ENCODE measurements at regions not wholly inside any gene's neighbourhood (a gene's known extent, or its start where the extent isn't known, plus 50 kb on each side); places are given as distances from the start of the nearest gene placed in this dataset.

DNA sequence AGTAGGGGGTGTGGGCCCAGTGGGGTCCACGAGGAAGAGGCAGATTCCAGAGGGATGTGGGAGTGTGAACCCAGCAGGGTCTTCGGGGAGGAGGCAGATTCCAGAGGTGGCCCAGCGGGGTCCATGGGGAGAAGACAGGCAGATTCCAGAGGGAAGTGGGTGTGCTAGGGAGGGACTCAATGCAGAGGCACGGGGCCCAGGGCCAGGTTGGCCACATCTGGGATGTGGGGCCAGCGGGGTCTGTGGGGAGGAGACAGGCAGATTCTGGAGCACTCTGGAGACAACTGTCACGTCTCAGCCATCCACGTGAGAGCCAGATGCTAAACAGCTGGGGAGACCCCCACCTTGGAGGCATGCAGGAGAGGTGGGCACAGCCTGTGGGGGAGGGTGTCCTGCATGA, 582.6 kb downstream of the TBC1D22A start:
- DNase-seq (ENCODE audit: low spot score), result no peak
- no peak for ATAC-seq (ENCODE audit: low FRiP score)
- TF ChIP-seq, protein P1, sequence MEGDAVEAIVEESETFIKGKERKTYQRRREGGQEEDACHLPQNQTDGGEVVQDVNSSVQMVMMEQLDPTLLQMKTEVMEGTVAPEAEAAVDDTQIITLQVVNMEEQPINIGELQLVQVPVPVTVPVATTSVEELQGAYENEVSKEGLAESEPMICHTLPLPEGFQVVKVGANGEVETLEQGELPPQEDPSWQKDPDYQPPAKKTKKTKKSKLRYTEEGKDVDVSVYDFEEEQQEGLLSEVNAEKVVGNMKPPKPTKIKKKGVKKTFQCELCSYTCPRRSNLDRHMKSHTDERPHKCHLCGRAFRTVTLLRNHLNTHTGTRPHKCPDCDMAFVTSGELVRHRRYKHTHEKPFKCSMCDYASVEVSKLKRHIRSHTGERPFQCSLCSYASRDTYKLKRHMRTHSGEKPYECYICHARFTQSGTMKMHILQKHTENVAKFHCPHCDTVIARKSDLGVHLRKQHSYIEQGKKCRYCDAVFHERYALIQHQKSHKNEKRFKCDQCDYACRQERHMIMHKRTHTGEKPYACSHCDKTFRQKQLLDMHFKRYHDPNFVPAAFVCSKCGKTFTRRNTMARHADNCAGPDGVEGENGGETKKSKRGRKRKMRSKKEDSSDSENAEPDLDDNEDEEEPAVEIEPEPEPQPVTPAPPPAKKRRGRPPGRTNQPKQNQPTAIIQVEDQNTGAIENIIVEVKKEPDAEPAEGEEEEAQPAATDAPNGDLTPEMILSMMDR (IDR thresholded peaks at IDR 0.05), result no peak

DNA sequence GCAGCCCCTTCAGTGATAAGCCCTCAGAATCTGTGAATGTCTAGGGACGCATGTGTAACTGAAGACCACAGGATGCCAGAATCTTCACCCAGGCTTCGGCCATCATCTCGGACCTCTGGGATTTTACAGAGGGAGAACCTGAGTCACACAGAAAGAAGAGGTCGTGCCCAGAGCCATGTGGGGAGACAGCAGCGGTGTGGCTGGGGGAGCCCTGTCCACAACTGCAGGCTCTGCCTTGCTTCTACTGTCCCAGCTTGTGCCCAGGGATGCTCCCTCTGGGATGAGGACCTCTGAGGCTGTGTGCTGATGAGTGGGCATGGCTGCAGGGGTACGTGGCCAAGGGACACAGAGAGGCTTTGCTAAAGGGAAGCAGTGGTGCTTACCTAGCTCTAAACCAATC, 582.0 kb downstream of the TBC1D22A start:
- ATAC-seq (ENCODE audit: low FRiP score) (no peak), DNase-seq (ENCODE audit: low spot score) (no peak)
- TF ChIP-seq, protein P1 (IDR thresholded peaks at IDR 0.05), result no peak

DNA sequence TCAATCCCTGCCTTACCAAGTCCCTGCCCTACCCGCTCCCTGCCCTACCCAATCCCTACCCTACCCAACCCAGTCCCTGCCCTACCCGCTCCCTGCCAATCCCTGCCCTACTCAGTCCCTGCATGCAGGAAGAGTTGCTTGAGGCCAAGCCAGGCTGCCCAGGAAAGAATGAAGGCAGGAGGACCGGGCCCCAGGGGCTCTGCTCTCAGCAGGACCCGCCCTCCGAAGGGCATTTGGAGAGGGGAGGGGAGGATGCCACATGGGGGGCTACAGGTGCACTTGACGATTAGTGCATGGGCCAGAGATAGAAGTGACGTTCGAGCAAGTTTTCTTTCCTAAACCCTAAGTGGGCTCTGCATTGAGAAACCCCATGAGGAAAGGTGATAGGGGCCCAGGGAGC, 581.2 kb downstream of the TBC1D22A start:
- no peak for DNase-seq (ENCODE audit: low spot score)
- ATAC-seq (ENCODE audit: low FRiP score), result no peak
- TF ChIP-seq, protein P1 (IDR thresholded peaks at IDR 0.05), result no peak

DNA sequence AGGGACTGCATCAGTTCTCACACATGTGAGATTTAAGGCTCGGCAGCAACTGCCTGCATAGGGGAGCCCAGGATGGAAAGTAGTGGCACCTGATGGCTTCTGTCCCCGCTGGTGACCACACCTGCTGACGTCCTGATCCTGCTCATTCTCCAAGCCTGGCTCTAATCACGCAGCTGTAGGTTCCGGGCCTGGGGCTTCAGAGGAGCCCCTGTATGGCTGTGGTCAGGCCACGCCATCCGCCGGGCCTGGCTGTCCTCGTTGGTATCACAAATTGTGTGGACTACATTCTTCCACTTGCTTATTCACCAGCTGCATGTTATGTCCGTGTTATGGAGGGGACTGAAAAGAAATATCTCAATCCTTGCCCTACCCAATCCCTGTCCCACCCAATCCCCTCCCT, 580.0 kb downstream of the TBC1D22A start:
- DNase-seq (ENCODE audit: low spot score), result no peak
- TF ChIP-seq, protein P1 (IDR thresholded peaks at IDR 0.05), result no peak
- ATAC-seq (ENCODE audit: low FRiP score), result no peak

DNA sequence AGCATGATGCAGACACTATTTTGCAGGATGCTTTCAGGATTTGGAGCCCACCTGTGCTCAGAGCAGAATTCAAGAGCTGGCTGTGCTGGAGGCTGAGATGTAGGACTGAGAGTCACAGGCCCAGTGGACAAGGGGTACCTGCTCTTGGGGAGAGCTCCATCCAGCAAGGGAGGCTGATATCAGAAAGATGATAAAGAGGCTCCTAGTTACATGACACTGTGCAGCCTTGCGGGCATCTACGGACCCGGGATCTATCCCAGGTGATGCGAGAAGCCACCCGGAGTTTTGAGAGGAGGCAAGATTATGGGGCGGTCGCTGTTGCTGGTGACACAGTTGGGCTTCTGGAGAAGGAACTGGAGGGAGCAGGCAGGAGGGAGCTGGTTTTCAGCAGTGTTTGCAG, 579.0 kb downstream of the TBC1D22A start:
- TF ChIP-seq, protein P1 (IDR thresholded peaks at IDR 0.05), result no peak
- ATAC-seq (ENCODE audit: low FRiP score), result no peak
- no peak for DNase-seq (ENCODE audit: low spot score)

DNA sequence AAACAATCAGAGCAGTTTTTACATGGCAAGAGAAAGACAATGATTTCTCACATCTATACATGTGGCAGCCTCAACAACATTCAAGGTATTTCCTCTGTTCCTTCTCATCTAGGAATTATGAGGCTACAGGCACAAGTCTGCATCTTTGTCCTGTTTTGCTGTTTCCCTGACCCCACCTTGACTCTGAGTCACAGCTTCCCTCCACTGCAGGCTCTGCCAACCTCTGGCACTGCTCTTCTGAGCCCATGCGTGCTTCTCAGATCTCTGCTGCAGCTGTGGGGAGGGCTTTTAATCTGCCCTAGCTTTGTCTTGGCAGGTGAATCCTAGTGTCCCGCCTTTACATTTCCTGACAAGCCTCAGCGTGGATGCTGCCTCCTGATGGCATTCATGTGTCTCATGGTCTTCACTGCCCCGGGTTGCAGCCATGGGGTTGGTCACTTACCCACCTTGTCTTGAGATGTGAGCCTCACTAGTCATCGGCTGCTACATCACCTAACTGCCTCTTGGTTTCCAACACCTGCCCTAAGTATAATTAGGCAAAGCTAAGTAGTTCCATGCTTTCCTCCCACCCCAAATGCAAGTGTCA, 578.5 kb downstream of the TBC1D22A start:
- TF ChIP-seq, protein P1 (IDR thresholded peaks at IDR 0.05), result no peak
- DNase-seq (ENCODE audit: low spot score) (no peak), ATAC-seq (ENCODE audit: low FRiP score) (no peak)

DNA sequence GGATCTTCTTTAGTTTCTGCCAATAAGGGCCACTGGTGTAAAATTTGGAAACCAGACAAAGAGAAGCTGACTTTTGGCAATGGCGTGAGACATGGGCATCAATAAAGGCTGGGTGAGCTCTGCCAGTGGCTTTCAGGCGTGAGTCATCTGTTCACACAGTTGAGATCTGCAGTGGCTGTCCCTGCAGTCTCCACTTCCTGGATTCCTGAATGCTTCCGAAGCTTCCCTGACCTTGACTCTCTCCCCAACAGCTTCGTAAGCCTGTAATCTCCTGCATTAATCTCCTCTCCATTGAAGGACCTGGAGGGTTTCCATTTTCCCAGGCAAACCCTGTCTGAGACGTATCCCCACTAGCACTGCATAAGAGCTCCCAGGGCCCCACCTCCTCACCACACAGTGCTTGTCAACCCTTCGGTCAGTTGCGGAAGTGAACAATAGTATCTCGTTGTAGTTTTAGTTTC, 574.7 kb downstream of the TBC1D22A start:
- no peak for ATAC-seq (ENCODE audit: low FRiP score)

More for the DNA sequence above, 574.7 kb downstream of the TBC1D22A start:
- no peak for DNase-seq (ENCODE audit: low spot score)
- TF ChIP-seq, protein P1 (IDR thresholded peaks at IDR 0.05), result no peak

Measured in omental fat pad (tissue), 3 donors.